Coronary artery (tissue), 2 donors: ENCODE measurements at regions not wholly inside any gene's neighbourhood (a gene's known extent, or its start where the extent isn't known, plus 50 kb on each side); places are given as distances from the start of the nearest gene placed in this dataset.

Experiments
- DNase-seq: peaks from one replicate; pipeline ENCODE4 v3.0.0-alpha.2; 2017; ENCODE audit warnings: low spot score
- H3K27ac ChIP-seq, 2 donors: fragments of 200-600 bp; sonication (generic); one replicate each; pipeline ENCODE4 v1.5.1; 2016 to 2019
- H3K4me3 ChIP-seq: fragments of 200-600 bp; sonication (generic); 2 replicates; pipeline ENCODE4 v1.5.1; 2016; ENCODE audit warnings: mild to moderate bottlenecking, moderate library complexity
- TF ChIP-seq, protein P1 (sequence below): fragments of 200-600 bp; sonication (generic); IDR thresholded peaks from one replicate; pipeline ENCODE4 v1.5.1; 2019; ENCODE audit warnings: antibody characterized with exemption

DNA sequence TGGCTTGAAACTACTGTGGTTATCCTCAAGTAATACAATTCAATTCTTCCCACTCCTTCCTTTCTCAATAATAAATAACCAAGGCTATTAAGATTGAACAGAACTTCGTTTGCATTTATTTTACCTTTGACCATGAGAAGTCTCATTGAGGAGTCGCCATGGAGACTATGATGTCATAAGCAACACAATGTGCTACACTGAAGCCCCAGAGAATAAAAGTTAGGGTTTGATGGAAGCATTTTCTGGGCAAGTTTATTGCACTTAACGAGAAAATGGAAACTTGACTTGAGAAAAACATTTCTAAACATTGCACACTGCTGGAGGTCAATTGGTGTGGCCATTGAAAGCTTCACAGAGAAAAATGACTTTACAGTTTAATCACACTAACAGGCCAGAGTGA, 121.5 kb downstream of the FAM76B start:
- TF ChIP-seq, protein P1, sequence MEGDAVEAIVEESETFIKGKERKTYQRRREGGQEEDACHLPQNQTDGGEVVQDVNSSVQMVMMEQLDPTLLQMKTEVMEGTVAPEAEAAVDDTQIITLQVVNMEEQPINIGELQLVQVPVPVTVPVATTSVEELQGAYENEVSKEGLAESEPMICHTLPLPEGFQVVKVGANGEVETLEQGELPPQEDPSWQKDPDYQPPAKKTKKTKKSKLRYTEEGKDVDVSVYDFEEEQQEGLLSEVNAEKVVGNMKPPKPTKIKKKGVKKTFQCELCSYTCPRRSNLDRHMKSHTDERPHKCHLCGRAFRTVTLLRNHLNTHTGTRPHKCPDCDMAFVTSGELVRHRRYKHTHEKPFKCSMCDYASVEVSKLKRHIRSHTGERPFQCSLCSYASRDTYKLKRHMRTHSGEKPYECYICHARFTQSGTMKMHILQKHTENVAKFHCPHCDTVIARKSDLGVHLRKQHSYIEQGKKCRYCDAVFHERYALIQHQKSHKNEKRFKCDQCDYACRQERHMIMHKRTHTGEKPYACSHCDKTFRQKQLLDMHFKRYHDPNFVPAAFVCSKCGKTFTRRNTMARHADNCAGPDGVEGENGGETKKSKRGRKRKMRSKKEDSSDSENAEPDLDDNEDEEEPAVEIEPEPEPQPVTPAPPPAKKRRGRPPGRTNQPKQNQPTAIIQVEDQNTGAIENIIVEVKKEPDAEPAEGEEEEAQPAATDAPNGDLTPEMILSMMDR = no peak
- Histone ChIP-seq H3K4me3 (no peak overlapping the region), H3K27ac (no peak overlapping the region)
- DNase-seq = no peak

DNA sequence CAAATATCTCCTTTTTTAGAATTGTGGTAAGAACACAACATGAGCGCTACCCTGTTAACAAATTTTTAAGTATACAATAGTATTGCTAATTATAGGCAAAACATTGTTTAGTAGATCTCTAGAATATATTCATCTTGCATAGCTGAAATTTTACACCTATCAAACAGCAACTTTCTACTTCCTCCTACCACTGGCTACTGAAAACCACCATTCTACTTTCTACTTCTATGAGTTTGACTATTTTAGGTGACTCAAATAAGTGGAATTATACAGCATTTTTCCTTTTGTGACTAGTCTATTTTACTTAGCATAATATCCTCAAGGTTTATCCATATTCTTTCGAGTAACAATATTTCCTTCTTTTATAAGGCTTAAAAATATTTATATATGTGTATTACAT, 128.4 kb downstream of the FAM76B start:
- Histone ChIP-seq H3K27ac (no peak overlapping the region), H3K4me3 (no peak overlapping the region)
- TF ChIP-seq, protein P1 = no peak
- DNase-seq = no peak

DNA sequence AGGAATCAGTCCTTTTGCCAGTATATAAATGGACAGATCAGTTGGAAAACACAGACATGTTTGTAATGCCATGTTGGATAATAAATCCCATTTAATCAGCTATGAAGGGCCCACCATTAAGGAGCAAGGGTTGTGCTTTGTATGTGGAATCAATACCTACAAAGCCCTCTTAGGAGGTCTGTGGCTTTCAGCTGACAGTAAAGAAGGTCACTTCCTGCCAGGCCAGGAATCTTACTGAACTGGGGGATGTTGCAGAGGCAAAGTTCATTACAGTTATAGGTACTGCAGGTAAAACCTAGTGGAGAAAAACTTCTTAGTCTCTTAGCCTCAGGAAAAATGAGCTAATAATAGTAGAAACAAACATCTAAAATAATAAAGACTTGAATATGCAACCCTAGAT, 129.5 kb downstream of the FAM76B start:
- H3K4me3 ChIP-seq = no peak overlapping the region
- TF ChIP-seq, protein P1 = no peak
- DNase-seq = no peak
- H3K27ac ChIP-seq = no peak overlapping the region

DNA sequence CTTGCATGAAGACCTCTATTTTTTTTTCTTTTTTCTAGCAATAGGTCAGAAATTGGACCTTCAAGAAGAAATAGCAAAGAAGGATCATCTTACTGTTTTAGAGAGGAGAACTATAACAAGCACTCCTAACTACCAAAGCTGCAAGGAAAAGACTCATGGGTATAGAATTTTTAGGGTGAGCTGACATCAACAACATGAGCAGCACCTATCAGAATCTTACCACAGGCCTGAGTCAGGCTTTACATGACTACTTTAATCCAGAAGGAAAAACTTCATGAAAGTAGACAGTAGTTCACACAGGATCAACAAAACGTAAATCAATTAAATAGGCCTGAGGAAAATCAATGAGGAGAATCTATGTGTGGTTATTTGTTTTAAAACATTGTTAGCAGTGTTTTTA, 130.5 kb downstream of the FAM76B start:
- no peak for DNase-seq
- no peak overlapping the region for H3K4me3 ChIP-seq
- H3K27ac ChIP-seq = no peak overlapping the region
- TF ChIP-seq, protein P1 = no peak

DNA sequence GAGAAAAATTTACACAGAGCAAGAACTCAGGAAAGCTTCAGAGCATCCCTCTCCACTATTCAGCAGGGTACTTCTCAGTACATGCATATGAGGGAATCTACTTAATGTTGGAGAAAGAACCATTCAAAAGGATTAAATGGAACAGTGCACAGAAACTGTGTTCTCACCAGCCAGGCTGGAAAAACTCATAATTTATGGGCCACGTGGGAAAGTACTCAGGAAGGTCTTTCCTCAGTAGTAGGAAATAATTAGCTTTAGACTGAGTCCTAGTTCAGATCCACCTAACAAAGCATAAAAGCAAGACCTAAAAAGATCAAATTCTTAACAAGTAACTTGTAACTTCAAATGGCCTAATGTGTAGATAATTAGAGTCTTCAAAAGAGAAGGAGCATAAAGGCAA, 134.0 kb downstream of the FAM76B start:
- Histone ChIP-seq H3K4me3 (no peak overlapping the region), H3K27ac (no peak overlapping the region)
- DNase-seq = no peak
- TF ChIP-seq, protein P1 = no peak

DNA sequence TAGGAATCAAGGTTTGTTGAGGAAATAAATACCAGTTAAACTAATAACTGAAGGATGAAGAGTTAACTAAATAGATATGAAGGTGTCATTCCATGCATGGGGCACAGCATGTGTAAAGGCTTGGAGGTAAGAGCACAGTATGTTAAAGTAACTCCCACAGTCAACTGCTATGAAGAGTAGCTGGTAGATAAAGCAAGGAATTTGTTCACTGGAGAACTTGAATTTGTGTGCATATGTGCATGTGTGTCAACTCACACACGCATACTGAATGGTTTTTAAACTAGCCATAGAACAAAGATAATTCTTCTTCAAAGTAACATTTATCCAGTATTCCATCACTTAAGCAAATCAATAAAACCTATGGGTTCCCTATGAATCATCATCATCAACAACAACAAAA, 135.9 kb downstream of the FAM76B start:
- Histone ChIP-seq H3K27ac (no peak overlapping the region), H3K4me3 (no peak overlapping the region)
- TF ChIP-seq, protein P1 = no peak
- no peak for DNase-seq

- DNase-seq = no peak
- Histone ChIP-seq H3K27ac (no peak overlapping the region), H3K4me3 (no peak overlapping the region)
- TF ChIP-seq, protein P1 = no peak
Measured at GRCh38 chr11:95653099-95653498, 136.5 kb downstream of the FAM76B start.
